Activated T-helper 2 cell treated with anti-CD3 and anti-CD28 coated beads, Interferon-gamma antibody, Interleukin-2, Interleukin-4, amounts not matched to agents 10 μg/mL and 5 μg/mL and 100 μg/mL, durations not matched to agents 14 hours and 24 hours and 36 hours (primary cell): ENCODE measurements at regions not wholly inside any gene's neighbourhood (a gene's known extent, or its start where the extent isn't known, plus 50 kb on each side); places are given as distances from the start of the nearest gene placed in this dataset.

ENCODE experiments used
- DNase-seq: peaks from one replicate; pipeline ENCODE4 v3.0.0; 2021; ENCODE audit warnings: low spot score
- H3K27ac Mint-ChIP-seq: one replicate; pipeline ENCODE4 v1.8.0; 2021; ENCODE audit warnings: mixed read lengths
- H3K27me3 Mint-ChIP-seq: one replicate; pipeline ENCODE4 v1.8.0; 2021; ENCODE audit warnings: low read depth, mixed read lengths
- H3K36me3 Mint-ChIP-seq: one replicate; pipeline ENCODE4 v1.8.0; 2021; ENCODE audit warnings: low read depth, mixed read lengths
- H3K4me1 Mint-ChIP-seq: one replicate; pipeline ENCODE4 v1.8.0; 2021; ENCODE audit warnings: low read depth, mixed read lengths
- H3K4me3 Mint-ChIP-seq: one replicate; pipeline ENCODE4 v1.8.0; 2021; ENCODE audit warnings: low read depth, mild to moderate bottlenecking, moderate library complexity, mixed read lengths
- H3K9me3 Mint-ChIP-seq: one replicate; pipeline ENCODE4 v1.8.0; 2021; ENCODE audit warnings: mixed read lengths
- intact Hi-C: fragments of 100-400 bp; cut with micrococcal nuclease; formaldehyde crosslinking; loops from one replicate; pipeline ENCODE4 v1.15.1; 2023

DNA sequence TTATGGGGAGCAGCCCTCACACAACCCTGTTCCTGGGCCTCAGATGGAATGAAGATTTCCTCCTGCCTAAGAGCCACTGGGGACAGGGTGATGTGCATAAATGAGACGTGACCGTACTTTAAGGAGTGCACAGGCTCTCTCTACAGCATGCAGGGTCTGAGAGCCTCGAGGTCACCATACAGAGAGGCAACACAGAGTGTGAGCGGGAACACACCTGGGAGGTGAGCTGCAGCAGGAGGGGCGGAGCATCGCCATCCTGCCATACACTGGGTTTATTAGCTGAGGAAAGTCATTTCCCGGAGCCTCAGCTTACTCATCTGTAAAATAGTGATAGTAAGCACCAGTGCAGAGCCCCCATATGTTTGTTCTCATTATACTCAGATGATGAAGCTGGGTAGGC lies 182.5 kb upstream of the RAD23B start:
- H3K36me3 Mint-ChIP-seq, result no peaks in the 10 kb centered on the region

DNA sequence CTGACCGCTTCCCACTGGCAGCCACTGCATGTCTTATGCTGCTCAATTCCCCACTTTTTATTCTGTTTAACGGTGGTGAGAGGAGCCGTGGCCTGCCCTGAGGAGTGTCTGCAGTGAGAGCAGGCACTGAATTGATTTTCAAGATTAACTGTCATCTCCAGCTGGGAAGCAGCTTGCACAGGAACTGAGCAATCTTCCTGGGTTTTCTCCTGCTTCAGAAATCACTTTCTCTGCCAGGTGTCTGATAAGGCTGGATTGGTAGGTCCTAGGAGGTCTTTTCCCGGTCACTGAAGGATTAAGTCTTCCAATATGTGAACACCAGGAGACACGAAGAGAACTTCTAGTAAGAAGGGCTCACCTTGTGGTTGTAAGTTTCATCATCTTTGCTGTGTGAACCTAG lies 181.1 kb upstream of the RAD23B start:
- H3K36me3 Mint-ChIP-seq, result no peaks in the 10 kb centered on the region
- H3K27me3 Mint-ChIP-seq, result no peaks in the 10 kb centered on the region
- H3K27ac Mint-ChIP-seq, result no peak overlapping the region
- H3K9me3 Mint-ChIP-seq, result no peaks in the 10 kb centered on the region
- H3K4me1 Mint-ChIP-seq, result no peaks in the 10 kb centered on the region
- DNase-seq, result no peak
- no peak overlapping the region for H3K4me3 Mint-ChIP-seq
- intact Hi-C loops, result no loop called here

More for the DNA sequence above, 182.5 kb upstream of the RAD23B start:
- no peaks in the 10 kb centered on the region for H3K27me3 Mint-ChIP-seq
- no peak for DNase-seq
- no peak overlapping the region for H3K27ac Mint-ChIP-seq
- no peaks in the 10 kb centered on the region for H3K4me1 Mint-ChIP-seq
- no peaks in the 10 kb centered on the region for H3K9me3 Mint-ChIP-seq
- intact Hi-C loops, result no loop called here
- H3K4me3 Mint-ChIP-seq, result no peak overlapping the region

DNA sequence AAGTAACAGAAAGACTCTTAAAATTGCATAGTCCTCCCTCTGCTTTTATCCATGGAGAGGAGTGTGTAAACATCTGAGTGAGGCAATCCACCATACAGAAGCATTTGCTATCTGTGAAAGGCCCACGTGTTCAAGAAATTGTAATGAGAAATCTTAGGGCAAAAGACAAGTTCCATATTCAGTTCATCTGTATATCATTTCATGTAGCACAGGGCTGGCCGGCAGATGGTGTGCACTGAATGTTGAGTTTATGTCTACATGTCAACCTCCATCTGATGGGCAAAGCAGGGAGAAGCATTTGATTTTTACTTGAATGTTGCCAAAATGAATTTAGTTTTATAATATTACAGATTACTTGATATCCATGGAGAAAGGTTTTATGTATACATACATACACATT lies 179.5 kb upstream of the RAD23B start:
- Mint-ChIP-seq H3K36me3 (no peaks in the 10 kb centered on the region), H3K4me3 (no peak overlapping the region), H3K4me1 (no peaks in the 10 kb centered on the region), H3K27me3 (no peaks in the 10 kb centered on the region), H3K9me3 (no peaks in the 10 kb centered on the region), H3K27ac (no peak overlapping the region)
- intact Hi-C loops, result no loop called here
- no peak for DNase-seq

DNA sequence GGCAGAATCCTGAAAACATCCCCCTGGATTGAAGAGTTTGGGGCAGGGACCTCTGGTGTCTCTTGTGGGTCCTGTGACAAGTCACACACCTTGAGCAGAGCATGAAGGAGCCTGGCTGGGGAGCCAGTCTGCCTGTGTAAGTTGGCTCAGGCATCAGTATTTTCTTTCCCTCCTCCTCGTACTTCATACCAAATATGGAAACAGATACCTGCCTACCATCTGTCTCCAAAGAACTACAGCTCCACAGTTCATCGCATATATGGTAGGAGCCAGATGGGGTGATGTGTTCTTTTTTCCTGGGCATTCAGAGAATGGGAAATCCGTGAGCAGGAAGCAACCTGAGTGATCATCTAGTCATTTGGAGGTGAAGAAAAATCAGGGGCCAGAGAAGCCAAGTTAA lies 177.3 kb upstream of the RAD23B start:
- H3K36me3 Mint-ChIP-seq, result no peaks in the 10 kb centered on the region
- no peak overlapping the region for H3K4me3 Mint-ChIP-seq
- H3K9me3 Mint-ChIP-seq, result no peaks in the 10 kb centered on the region
- no peak for DNase-seq
- H3K27me3 Mint-ChIP-seq, result no peaks in the 10 kb centered on the region
- no peak overlapping the region for H3K27ac Mint-ChIP-seq
- H3K4me1 Mint-ChIP-seq, result no peaks in the 10 kb centered on the region
- intact Hi-C loops, result no loop called here

DNA sequence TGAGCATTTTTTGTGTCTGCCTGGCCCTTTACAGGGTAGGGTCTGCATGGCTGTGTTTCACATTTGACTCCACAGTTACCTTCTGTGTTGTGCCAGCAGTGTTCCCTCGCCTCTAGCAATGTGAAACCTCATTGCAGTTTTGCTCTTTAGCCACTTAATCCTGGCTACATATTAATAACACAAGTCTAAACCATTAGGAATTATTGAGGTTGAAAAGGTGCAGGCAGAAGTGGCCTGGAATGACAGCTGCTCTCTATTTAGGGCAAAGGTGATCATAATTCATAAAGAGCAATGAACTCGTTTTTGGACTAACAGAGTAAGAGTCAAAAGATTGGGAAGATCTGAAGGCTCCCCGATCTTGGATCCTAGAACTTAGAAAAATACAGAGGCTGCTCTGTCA lies 176.7 kb upstream of the RAD23B start:
- no peaks in the 10 kb centered on the region for H3K4me1 Mint-ChIP-seq
- no peak overlapping the region for H3K27ac Mint-ChIP-seq
- no peaks in the 10 kb centered on the region for H3K27me3 Mint-ChIP-seq
- H3K4me3 Mint-ChIP-seq, result no peak overlapping the region
- H3K9me3 Mint-ChIP-seq, result no peaks in the 10 kb centered on the region
- intact Hi-C loops, result no loop called here
- no peaks in the 10 kb centered on the region for H3K36me3 Mint-ChIP-seq
- no peak for DNase-seq

DNA sequence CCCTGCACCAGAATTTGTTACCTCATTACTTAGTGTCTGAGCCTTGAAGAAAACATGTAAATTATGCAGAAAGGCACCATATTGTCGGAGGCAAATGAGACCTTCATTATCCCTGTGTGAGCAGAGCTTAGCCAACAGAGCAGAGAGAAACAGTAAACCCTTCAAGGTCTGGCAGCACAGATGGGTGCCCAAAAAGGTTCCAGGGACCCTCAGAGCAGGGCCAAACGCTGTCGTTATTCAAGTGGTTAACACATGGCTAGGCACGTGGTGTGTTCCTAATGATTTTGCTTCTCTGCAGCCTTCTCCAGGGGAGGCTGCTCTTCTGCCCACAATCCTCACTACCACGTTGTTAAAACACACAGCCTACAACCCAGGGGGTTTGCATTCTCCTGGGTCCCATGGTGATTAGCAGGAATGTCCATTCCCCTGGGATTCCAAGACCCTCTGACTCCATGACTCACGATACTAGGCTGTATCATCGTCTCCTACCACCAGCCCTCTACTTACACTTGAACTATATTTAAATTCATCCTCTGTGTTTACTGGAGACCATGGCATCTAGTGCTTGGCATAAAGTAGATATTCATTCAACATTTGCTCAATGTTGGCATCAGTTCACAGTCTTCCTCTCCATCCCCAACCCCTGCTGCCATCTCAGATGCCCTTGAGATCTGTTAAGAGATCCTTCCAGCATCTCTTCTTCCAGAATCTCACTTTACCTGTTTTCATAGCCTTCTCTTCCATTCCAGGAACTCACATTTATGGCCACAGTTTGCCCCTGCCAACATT lies 174.5 kb upstream of the RAD23B start:
- no peaks in the 10 kb centered on the region for H3K4me1 Mint-ChIP-seq
- H3K27ac Mint-ChIP-seq, result no peak overlapping the region
- H3K36me3 Mint-ChIP-seq, result no peaks in the 10 kb centered on the region
- no peak for DNase-seq
- H3K4me3 Mint-ChIP-seq, result no peak overlapping the region
- intact Hi-C loops, result no loop called here
- no peaks in the 10 kb centered on the region for H3K9me3 Mint-ChIP-seq
- H3K27me3 Mint-ChIP-seq, result no peaks in the 10 kb centered on the region

DNA sequence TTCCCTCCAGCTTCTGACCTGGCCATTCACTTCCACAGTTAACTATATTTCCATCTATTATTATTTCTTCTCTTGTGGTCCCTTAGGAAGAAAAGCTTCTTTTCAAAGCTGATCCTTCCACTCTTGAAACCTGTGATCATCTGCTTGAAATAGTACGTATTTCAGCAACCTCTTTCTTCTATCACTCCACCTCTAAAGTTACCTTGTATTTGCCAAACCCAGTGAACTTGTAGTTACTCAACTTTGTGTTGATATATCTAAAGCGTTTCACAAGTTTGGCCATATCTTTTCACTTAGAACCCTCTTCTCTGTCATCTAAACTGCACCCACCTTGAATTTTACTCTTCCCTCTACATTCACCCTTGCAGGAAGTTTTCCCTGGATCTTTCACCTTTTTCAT lies 173.8 kb upstream of the RAD23B start:
- H3K27me3 Mint-ChIP-seq, result no peaks in the 10 kb centered on the region
- no peak for DNase-seq
- H3K36me3 Mint-ChIP-seq, result no peaks in the 10 kb centered on the region
- no peak overlapping the region for H3K4me3 Mint-ChIP-seq
- peaks cover 3% of the 10 kb centered on the region for H3K4me1 Mint-ChIP-seq
- intact Hi-C loops, result no loop called here
- H3K9me3 Mint-ChIP-seq, result no peaks in the 10 kb centered on the region
- no peak overlapping the region for H3K27ac Mint-ChIP-seq

DNA sequence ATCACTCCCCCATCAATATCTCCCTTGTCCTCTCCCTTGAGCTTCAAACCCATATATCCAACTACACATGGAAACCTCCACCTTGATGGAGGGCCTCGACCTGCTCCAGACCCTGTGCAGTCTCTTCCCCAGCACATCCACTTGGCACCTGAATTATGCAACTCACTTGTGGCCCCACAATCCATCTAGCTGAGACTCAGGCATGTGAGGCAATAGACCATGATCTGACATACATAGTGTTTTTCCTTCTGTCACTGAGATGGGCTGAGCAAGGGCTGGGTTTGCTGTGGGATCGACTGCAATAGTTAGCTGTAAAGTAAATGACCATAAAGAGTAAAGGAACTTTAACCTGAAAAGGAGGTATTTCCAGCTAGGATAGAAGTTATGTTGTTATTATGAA lies 172.9 kb upstream of the RAD23B start:
- Mint-ChIP-seq H3K4me1 (peaks cover 6% of the 10 kb centered on the region), H3K4me3 (no peak overlapping the region), H3K27me3 (no peaks in the 10 kb centered on the region), H3K9me3 (no peaks in the 10 kb centered on the region), H3K36me3 (no peaks in the 10 kb centered on the region), H3K27ac (no peak overlapping the region)
- intact Hi-C loops, result no loop called here
- no peak for DNase-seq

DNA sequence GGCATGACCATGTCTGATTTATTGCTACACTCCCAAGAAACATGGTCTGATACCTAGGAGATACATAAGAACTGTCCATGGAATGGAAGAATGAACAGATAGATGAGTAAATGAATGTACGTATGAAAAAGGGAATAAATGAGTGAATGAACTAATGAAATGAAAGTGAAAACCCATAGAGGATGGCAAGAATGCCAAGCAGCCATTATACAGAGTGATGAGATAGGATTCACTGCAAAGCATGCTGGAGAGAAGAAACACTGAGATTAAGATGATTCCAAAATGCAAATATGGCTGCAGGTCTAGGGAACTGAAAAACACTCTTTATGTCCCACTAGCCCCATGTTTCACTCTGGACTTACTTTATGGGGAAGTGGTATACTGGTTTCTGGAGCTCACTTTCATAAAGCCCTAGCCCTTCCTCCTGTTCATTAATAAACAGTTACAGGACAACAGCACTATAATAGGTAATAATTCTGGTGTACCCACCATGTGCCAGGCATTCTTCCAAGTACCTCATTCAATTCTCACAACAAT lies 170.3 kb upstream of the RAD23B start:
- no peak overlapping the region for H3K27ac Mint-ChIP-seq
- DNase-seq, result no peak
- H3K4me1 Mint-ChIP-seq, result peaks cover 6% of the 10 kb centered on the region
- H3K27me3 Mint-ChIP-seq, result no peaks in the 10 kb centered on the region
- no peaks in the 10 kb centered on the region for H3K9me3 Mint-ChIP-seq
- intact Hi-C loops, result no loop called here
- H3K4me3 Mint-ChIP-seq, result no peak overlapping the region
- no peaks in the 10 kb centered on the region for H3K36me3 Mint-ChIP-seq

DNA sequence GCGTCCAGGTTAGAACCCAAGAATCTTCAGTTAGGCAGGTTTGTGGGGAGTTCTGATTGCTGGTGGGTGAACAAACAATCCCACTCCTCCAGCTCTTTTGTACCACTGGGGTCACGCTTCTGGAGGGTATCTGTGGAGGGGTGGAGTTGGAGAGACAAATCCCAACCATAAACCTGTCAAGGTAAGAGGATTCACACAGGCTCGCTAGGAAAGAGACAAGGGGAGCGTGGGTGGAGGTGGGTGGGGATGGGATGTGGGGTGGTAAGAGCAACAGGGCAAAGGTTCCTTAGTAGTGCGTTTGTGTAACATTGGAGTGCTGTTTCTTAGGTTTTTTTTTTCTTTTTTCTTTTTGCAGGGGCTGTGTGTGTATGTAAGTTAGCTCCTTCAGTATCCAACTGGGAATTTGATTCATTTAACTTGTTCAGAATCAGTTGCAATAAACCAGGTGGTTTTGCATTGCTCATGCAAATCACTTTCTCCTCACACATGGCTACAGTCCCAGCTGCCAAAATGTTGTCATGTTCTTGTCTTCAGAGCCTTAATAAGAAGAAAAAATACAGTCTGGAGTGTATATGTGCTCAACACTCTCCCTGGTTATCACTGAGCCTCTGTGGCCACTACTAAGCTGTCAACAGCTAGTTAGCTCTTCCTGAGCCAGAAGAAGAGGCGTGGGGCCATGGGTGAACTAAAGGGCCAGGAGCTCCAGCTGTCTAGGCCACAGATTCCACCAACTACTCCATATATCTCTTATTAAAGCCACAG lies 164.0 kb upstream of the RAD23B start:
- intact Hi-C loops, result no loop called here
- DNase-seq, result no peak
- Mint-ChIP-seq H3K9me3 (no peaks in the 10 kb centered on the region), H3K4me1 (peaks cover 6% of the 10 kb centered on the region), H3K27me3 (no peaks in the 10 kb centered on the region), H3K27ac (no peak overlapping the region), H3K4me3 (no peak overlapping the region), H3K36me3 (no peaks in the 10 kb centered on the region)

DNA sequence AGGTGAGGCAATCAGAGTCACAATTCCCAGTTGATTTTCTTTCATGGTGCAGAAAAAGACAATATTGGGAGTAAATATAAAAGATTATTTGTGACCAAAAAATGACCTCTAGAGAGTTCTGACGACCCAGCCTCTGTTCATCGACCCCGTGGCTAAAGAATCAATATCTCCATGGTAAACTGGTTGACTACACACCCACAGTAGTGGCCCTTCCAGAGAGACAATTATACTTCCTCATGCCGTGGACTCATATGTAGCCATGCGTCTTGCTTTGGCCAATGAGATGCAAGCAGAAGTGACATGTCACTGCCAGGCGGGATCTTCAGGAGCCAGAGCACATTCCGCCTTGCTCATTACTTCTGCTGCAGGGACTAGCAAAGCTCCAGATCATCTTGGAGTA lies 163.3 kb upstream of the RAD23B start:
- intact Hi-C loops, result no loop called here
- Mint-ChIP-seq H3K36me3 (no peaks in the 10 kb centered on the region), H3K4me1 (no peaks in the 10 kb centered on the region), H3K4me3 (no peak overlapping the region), H3K27ac (no peak overlapping the region), H3K27me3 (no peaks in the 10 kb centered on the region), H3K9me3 (no peaks in the 10 kb centered on the region)
- DNase-seq, result no peak

DNA sequence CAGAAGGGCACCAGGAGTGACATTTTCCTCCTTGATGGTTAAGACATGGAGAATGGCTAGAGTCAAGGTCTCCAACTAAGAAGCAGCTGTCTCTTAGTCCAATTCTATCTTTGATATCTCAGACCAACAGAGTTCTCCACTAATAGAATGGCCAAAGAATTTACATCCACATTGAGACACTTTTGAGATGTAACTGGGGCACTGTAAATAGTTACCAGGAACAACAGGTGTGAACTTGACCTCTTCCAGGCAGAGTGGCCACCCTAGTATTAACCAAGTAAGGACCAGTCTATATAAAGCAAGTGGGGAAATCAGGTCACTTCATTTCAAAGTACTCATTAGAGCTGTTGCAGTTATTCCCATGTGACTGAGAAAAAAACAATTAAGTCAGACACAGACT lies 159.7 kb upstream of the RAD23B start:
- H3K4me3 Mint-ChIP-seq, result no peak overlapping the region

DNA sequence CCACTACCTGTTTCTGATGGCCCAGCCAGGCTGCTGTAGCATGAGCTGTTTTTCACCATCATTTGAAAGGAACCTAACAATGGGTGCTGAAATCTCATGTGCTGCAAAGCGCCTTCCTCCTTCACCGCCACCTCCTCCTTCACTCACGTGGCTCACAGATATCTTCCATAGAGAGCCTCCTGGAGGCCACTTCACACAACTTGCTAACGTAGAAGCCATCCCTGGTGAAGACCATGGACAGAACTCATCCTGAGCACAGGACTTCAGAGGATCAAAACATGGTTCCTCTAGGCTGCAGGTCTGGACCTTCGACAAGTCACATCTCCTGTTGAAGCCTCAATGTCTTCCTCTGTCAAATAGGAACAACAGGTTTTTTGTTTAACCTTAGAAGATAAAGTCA lies 155.5 kb upstream of the RAD23B start:
- H3K27me3 Mint-ChIP-seq, result no peaks in the 10 kb centered on the region

More for the DNA sequence above, 159.7 kb upstream of the RAD23B start:
- no peak overlapping the region for H3K27ac Mint-ChIP-seq
- H3K4me1 Mint-ChIP-seq, result no peaks in the 10 kb centered on the region
- no peaks in the 10 kb centered on the region for H3K9me3 Mint-ChIP-seq
- intact Hi-C loops, result no loop called here
- H3K36me3 Mint-ChIP-seq, result no peaks in the 10 kb centered on the region
- no peaks in the 10 kb centered on the region for H3K27me3 Mint-ChIP-seq
- no peak for DNase-seq

More for the DNA sequence above, 155.5 kb upstream of the RAD23B start:
- Mint-ChIP-seq H3K36me3 (no peaks in the 10 kb centered on the region), H3K27ac (no peak overlapping the region), H3K4me1 (no peaks in the 10 kb centered on the region), H3K9me3 (no peaks in the 10 kb centered on the region), H3K4me3 (no peak overlapping the region)
- intact Hi-C loops, result no loop called here
- no peak for DNase-seq
